GM21360 (cell line): ENCODE measurements at regions not wholly inside any gene's neighbourhood (a gene's known extent, or its start where the extent isn't known, plus 50 kb on each side); places are given as distances from the start of the nearest gene placed in this dataset.

Source experiments
- ATAC-seq: cut with Tn5 transposase; IDR thresholded peaks from one replicate; pipeline ENCODE4 v1.9.1; 2021; ENCODE audit warnings: mild to moderate bottlenecking, moderate library complexity; ENCODE audit not compliant: unreplicated experiment

DNA sequence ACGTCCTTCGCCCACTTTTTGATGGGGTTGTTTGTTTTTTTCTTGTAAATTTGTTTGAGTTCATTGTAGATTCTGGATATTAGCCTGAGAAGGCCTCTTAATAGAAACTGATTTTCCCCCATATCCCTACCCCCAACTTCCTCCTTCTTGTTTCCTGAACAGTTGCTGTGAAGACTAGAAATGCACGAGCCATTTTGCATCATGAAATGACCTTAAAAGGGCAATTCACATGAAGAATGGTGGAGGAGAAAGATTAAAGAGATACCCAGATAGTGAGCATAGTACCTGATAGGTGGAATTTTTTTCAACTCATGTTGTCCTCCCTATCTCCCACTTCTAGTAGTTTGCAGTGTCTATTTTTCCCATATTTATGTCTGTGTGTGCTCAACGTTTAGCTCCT, 55.2 kb upstream of the KCNH8 start:
- ATAC-seq = no peak

DNA sequence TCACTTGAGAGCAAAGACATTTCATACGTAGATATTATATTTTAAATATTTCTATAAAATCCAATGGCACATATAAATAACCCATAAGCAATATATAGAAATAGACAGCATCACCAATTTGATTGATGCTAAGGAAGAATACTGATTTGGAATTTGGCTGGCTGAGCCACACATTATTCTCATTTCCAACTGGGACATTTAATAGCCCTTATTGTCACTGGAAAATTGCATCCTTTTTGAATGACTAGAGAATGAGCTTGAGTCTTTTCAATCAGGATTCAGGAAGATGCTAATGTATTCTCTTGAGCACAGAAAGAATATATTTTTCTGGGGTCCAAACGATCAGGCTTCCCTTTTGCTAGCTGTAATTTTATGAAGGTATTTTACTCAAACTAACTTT, 70.9 kb upstream of the KCNH8 start:
- no peak for ATAC-seq

DNA sequence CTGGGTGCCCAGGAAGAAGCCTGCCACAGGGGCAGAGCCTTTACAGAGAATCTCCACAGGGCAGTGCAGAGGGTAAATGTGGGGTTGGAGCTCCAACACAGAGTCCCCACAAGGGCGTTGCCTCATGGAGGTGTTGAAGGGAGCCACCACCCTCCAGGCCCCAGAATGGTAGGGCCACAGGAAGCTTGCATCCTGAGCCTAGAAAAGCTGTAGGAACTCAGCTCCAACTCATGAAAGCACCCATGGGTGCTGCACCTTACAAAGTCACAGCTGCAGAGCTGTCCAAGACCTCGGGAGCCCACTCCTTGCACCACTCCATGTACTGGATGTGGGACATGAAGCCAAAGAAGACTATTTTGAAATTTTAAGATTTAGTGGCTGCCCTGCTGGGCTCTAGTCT, 73.3 kb upstream of the KCNH8 start:
- no peak for ATAC-seq

DNA sequence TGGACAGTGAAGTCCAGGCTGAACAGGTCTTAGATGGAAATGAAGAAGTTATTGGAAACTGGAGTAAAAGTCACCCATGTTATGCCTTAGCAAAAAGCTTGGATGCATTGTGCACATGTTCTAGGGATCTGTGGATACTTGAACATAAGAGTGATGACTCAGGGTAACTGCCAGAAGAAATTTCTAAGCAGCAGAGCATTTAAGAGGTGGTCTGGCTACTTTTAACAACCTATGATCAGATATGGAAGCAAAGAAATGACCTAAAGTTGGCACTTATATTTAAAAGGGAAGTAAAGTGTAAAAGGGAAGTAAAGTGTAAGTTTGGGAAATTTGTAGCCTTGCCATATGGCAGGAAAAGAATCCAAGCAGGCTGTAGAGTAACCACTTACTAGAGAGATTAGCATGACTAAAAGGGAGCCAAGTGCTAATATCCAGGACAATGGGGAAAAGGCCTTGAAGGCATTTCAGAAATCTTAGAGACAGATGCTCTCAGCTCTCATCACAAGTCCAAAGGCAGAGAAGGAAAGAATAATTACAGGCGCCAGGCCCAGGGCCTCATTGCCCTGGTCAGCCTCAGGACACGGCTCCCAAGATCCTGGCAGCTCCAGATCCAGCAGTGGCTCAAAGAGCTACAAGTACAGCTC, 73.9 kb upstream of the KCNH8 start:
- no peak for ATAC-seq

DNA sequence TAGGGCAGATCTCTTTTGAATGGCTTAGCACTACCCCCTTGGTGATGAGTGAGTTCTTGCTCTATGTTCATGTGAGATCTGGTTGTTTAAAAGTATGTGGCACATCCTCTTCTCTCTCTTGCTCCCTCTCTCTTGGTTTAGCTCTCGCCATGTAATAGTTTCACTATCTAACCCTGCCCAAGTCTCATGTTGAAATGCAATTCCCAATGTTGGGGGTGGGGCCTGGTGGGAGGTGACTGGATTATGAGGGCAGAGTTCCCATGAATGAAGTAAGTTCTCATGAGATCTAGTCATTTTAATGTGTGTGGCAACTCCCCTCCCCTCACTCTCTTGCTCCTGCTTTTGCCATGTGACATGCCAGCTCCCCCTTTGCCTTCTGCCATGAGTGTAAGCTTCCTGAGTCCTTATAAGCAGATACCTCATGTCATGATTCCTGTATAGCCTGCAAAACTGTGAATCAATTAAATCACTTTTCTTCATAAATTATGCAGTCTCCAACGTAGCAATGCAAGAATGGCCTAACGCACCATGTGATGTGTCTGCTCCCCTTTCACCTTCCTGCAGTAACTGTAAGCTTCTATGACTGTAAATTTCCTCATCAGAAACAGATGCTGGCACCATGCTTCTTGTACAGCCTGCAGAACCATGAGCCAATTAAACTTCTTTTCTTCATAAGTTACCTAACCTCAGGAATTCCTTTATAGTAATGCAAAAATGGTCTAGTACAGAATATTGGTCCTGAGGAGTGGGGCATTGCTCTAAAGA, 74.8 kb upstream of the KCNH8 start:
- no peak for ATAC-seq

DNA sequence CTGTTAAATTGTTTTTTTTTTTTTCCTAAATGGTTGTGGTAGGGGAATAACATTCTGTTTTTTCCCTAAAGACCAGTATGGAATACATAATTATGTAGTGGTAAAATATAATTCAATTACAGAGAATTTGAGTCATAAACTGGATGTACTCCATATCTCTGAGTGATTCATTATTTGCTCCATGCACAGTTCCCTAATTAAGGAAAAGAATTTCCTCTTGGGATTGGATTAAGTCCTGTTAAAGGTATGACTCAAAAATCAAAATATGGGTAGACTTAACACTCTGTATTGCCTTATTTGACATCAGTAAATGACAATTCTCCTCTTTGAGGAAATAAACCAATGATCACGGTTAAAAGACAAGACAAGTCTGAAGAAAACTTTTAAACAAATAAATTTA, 78.0 kb upstream of the KCNH8 start:
- ATAC-seq = no peak

DNA sequence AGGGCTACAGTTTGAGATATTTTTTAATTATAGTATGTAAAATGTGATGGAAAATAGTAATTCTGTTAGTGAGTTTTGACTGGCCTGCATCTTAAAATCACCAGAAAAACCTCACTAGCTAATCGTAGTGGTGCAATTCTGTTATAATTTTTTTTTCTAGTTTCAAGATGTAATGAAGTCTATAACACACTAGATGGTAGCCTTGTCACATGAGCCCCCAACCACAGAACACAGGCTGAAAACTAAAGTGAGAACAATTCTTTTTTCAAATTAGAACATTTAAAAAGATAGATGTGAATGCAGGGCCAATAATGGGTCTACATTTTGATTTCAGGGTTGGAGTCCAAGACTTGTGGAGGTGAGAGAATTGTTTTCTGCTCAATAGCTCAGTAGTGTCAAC, 83.3 kb upstream of the KCNH8 start:
- no peak for ATAC-seq

DNA sequence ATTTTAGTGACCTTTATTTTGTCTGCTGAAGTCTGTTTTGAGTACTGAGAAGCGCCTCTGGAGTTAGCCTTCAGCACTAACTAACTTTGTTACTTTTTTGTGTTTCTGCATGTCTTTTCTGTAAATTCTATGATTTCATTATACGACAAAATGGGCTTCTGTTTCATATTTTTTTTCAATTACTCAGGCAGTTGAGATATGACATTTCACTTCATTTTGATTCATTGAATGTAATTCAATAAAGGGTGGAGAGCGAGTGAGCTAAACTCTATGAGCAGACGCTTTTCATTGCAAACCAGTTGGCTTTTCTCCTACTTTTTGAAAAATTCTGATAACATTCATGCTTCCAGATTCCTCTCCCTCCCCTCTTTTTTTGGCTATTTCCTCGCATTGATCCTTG, 84.4 kb upstream of the KCNH8 start:
- no peak for ATAC-seq

DNA sequence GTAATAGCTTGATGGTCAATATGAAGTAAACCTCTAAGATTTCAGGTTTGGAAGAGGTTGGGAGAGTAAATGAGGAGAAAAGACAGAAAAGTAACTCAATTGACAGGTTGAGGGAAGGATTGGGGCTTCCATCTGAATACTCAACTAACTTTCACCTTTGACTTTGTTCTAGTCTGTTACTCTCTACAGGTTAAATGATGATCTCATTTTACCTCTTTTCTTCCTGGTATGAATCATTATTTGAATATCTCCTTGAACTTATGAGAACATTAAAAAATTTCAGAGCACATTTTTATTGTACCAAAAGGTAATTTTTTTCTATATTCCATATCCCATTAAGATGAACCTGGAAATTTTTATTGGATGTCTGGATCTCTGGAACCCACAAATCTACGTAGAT, 87.9 kb upstream of the KCNH8 start:
- ATAC-seq = no peak

DNA sequence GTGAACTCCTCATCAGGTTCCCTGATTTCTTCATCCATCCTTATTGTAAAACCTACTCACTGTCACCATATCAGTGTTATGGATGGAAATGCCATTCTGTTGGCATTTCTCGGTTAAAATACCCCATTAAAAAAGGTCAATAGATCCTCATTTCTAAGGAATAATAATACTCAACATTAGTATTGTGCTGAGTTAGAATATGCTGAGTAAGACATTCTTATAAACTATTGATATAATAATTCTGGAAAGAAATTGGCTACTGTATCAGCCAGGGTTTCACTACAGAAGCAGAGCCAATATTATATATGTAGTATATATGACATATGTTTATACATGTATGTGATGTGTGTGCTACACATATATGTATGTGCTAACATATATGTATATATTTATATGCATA, 95.4 kb upstream of the KCNH8 start:
- no peak for ATAC-seq

DNA sequence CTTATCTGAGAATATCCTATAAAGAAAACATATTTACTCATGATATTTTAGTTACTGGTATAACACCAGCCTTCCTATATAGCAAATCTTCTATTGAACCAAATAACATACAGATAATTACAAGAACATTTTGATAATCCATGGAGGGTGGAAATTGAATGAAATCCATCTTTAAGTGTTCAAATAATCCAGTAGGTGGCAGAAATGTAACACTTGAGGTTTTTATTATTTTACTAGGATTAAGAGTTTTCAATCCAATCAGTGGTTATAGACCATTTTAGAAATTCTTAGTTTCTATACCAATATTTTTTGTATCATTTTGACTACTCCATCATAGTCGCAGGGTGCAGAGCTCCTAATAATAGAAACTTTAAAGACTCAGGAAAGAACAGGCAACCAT, 101.9 kb upstream of the KCNH8 start:
- no peak for ATAC-seq

DNA sequence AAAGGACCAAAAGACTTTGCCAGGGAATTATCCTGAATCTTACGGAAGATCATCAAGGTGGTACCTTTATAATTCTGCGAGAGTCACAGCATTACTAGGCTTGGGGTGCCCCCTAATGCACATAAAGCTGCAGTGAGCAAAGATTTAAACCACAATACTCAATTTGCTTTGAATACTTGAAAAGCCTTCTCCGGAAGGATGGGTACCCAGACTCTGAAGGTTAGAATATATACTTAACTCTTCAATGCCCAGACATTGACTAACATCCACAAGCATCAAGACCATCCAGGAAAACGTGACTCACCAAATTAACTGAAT, 117.8 kb upstream of the KCNH8 start:
- ATAC-seq = no peak

DNA sequence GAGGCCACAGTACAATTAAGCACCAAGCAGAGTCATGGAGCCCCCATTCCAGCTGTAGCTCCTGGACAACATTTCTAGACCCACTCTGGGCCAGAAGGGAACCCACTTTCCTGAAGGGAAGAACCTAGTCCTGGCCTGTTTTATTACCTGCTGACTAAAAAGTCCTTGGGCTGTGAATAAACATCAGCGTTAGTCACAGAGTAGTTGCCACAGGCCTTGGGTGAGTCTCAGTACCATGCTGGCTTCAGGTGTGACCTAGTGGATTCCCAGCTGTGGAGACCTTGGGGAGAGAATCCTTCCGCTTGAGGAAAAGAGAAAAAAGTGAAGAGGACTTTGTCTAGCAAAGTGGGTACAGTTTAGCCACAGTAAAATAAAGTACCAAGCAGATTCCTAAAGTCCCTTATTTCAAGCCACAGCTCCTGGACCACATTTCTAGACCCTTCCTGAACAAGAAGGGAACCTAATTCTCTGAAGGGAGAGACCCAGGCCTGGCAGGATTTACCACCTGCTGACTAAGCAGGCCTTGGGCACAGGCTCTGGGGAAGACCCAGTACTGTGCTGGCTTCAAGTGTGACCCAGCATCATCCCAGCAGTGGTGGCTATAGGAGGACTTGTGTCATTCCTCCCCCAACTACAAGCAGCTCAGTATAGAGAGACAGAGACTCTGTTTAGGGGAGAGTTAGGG, 118.3 kb upstream of the KCNH8 start:
- ATAC-seq = no peak

DNA sequence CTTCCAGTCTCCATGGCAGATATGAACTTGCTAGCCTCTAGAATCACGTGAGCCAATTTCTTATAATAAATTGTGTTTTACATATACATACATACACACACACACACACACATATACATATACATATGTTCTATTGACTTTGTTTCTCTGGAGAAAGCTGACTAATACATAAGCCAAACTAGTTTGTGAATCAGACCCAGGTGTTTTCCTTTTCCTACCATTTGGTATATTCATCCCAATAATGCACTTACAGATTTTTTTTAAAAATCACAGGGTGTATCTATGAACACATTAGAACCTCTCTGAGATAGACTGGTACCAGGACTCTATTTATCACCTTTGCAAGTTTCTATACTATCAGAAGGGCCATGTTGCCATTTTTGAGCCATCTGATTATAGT, 122.9 kb upstream of the KCNH8 start:
- ATAC-seq = no peak

DNA sequence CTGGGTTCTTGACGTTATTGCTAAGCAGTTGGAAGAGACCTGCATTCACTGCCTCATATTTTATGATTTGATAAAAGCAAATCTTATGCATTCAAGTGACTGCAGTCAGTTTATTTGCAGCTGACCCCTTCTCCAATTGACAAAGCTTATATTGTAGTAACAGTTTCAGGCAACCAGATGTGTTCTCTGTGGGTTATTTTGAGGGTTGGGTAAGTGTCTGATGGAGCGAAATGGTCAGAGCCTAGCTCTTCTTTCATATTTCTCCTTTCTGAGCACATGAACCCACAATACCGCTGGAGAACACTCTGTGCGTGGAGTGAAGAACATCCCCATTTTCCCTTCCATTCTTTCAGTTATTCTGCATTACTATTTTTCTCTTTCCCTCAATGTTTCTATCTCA, 125.8 kb upstream of the KCNH8 start:
- no peak for ATAC-seq

DNA sequence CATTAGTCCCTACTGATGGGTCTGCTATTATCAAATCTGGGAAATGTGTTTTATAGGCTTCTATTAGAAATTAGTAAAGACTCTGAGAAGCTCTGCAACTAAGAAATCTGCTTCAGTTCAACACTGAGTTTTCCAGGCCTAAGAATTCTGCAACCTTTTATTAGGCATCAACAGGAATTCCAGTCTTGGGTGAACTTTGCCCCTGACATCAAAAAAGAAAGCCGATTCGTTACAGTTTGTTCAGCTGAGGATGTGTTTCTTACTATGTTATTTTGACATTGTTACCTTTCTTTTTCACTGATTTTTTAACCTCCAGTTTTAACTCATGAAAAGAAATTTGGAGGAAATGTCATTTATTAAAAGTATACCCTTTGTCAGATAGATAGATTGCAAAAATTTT, 131.5 kb upstream of the KCNH8 start:
- no peak for ATAC-seq

DNA sequence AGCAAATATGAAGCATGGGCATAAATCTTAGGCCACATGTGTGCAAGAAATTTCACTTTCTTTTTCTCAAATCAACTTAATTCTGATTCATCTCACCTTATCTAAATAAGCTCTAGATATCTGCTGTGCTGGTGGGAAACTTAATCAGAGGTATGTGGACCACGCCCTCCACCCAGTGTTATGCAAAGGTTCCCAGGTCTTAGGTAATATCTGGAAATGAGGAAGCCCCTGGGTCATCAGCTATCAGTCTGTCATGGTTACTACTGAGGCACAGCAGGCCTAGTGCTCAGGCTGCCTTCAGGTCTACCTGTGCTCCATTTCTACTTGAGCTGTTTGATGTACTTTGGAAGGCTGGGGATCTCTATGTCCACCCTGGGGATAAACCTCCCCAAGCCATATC, 134.4 kb upstream of the KCNH8 start:
- no peak for ATAC-seq

DNA sequence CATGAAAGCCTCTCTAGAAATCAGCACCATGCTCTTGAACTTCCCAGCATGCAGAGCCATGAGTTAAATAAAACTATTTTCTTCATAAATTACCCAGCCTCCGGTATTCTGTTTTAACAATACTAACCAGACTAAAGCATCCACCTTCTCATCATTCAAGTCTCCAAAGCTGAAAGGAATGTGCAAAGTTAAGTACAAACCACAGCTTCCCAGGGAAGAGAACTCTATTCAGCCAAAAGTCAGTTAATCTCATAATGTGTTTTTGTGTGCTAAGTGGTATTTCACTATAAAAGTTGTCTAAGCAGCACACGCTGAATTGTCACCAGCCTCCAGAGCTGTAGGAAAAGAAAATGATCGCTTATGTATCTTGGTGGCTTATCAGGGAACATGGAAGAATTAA, 135.5 kb upstream of the KCNH8 start:
- ATAC-seq = no peak

DNA sequence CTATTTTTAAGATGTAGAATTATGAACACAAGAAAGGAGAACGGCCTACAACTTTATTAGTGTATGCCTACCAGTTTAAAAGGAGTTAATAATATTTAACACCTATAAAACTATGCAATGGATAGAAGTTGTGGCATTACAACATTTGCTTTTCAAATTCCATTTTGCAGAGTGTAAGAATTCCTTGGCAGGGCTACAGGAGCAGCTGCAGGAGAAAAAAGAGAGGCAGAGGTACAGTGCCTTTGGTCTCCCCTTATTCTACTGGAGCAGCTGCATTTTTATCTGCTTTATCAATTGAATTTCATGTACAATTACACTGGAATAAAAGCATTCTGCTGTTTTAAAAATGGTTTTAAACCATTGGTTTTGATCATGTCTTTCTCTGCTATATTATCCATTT, 145.7 kb upstream of the KCNH8 start:
- ATAC-seq = no peak

DNA sequence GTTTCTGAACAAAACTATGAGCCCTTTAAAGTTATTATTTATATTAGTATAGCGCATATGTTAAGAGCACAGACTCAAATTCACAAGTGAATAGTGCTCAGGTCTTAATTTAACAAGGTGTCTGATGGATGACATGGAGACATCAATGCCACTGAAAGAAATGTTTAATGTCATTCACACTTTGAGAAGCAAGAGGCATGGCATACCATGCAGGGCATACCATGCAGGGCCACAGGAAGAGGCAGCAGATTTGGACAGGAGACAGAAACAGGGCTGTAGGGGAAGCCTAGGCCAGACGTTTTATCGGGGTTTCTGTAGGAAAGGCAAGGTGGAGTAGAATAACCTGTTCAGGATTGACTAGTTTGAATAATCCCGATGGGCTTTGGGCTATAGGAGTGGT, 150.2 kb upstream of the KCNH8 start:
- no peak for ATAC-seq

DNA sequence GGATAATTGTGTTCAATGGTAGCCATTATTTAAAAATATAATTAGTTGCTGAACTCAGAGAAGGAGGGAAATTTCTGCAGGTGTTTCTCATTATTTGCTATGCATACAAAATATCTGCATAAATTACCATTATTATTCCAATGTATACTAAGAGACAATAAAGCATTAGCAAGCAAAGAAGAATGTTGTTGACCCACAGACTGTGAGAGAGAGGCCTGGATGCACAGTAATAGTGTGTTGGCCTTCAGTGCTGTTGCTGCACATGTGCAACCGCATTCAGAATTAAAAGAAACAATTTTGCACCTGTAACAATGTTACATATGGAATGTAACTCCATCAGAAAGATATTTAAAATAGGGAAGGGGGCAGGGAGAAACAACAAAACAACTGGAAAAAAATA, 155.6 kb upstream of the KCNH8 start:
- ATAC-seq = no peak

DNA sequence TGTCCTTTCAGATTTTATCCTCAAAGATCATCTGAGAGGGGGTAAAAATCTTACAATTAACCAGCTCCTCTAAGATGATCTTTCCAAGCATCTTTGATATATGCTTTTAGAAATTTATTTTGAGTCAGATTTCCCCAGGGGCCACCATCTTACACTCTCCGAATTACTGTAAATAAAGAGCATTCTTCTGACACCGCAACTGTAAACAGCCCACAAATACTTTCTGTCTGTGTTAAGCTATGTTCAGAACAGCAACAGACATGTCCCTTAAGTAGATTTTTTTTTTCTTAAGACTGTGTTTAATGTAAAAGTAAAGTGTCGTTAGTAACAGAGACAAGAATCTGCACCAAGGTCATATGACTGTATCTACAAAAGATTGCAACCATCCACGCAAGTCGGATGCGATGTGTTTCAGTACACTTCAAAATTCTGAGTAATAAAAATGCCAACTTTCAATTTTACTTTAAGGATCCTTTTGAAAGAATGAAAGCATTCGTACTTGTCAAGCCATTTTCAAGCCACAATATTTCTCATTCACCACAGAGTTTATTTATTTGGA, 159.0 kb upstream of the KCNH8 start:
- ATAC-seq = no peak
